HCT116 (cell line): ENCODE measurements at regions not wholly inside any gene's neighbourhood (a gene's known extent, or its start where the extent isn't known, plus 50 kb on each side); places are given as distances from the start of the nearest gene placed in this dataset.

Source experiments
- ATAC-seq: fragments of 200-7000 bp; cut with Tn5 transposase; 2 replicates; pipeline ENCODE4 v1.9.1; 2020; ENCODE audit warnings: mild to moderate bottlenecking, moderate library complexity
- BruUV-seq: library from RNA; stranded (reverse); fragments of 400-500 nt; replicated peaks from 2 replicates; lab custom pipeline; 2021; lab: Mats Ljungman, UMichigan
- CTCF ChIA-PET: fragments of 300-600 bp; sonication (Branson Sonifier 250); formaldehyde crosslinking; loops from one replicate; lab custom pipeline; 2021; ENCODE audit warnings: antibody characterized with exemption; lab: Charles Lee
- POLR2A ChIA-PET: fragments of 300-600, 350-600 bp; sonication (Branson Sonifier 250); formaldehyde crosslinking; loops from one replicate; lab custom pipeline; 2021; ENCODE audit warnings: antibody characterized with exemption; lab: Charles Lee
- RAD21 ChIA-PET, 2 experiments: fragments of 300-600 bp; sonication (Branson Sonifier 250); formaldehyde crosslinking; loops; one replicate each; lab custom pipeline; 2023; ENCODE audit warnings: low total read pairs in 2 of 2; ENCODE audit not compliant: uncharacterized antibody in 2 of 2, unreplicated experiment in 2 of 2, low non-redundant PET in 1 of 2; lab: Charles Lee
- DNase-seq: peaks from one replicate; pipeline ENCODE4 v3.0.0-alpha.2; 2010; ENCODE audit warnings: low read depth, low spot score
- H2AFZ ChIP-seq: fragments of 200-600 bp; shearing (Covaris generic), sonication (generic); 2 replicates; pipeline ENCODE4 v1.6.1; 2017; ENCODE audit warnings: low read depth, mixed run types, mixed read lengths, antibody characterized with exemption, low read length; ENCODE audit not compliant: poor library complexity, severe bottlenecking
- H3K27ac ChIP-seq: 2 replicates; pipeline ENCODE4 v1.5.1; 2012; ENCODE audit warnings: low read depth, low read length
- H3K27me3 ChIP-seq: fragments of 200-600 bp; sonication (generic); 2 replicates; pipeline ENCODE4 v1.6.1; 2016; ENCODE audit warnings: mixed run types, low read length, mixed read lengths; ENCODE audit not compliant: insufficient read depth
- H3K36me3 ChIP-seq, 2 experiments: fragments of 200-500 bp in 1 of 2; fragments of 200-600 bp in 1 of 2; sonication (Bioruptor generic) in 1 of 2; sonication (generic) in 1 of 2; 2 replicates each; pipeline versions ENCODE4 v1.5.1 to v1.6.1; 2014 to 2016; ENCODE audit warnings: low read length in 2 of 2, inconsistent platforms in 1 of 2, mixed read lengths in 1 of 2, mixed run types in 1 of 2; ENCODE audit not compliant: insufficient read depth in 2 of 2, control insufficient read depth in 1 of 2
- H3K4me1 ChIP-seq, 2 experiments: fragments of 200-600 bp in 1 of 2; sonication (generic) in 1 of 2; 2 replicates each; pipeline versions ENCODE4 v1.5.1 to v1.6.1; 2012 to 2017; ENCODE audit warnings: low read length in 2 of 2, inconsistent platforms in 1 of 2, mild to moderate bottlenecking in 1 of 2, mixed read lengths in 1 of 2, mixed run types in 1 of 2, moderate library complexity in 1 of 2; ENCODE audit not compliant: insufficient read depth in 2 of 2, control insufficient read depth in 1 of 2
- H3K4me2 ChIP-seq: fragments of 200-600 bp; sonication (generic); 2 replicates; pipeline ENCODE4 v1.6.1; 2017; ENCODE audit warnings: mixed run types, low read length, mixed read lengths
- H3K4me3 ChIP-seq, 2 experiments: fragments of 200-600 bp in 1 of 2; sonication (generic) in 1 of 2; replicated peaks in 1 of 2; 2 replicates each; pipeline ENCODE4 v1.5.1; 2011 to 2016; ENCODE audit warnings: low read length in 2 of 2, control low read depth in 1 of 2, low read depth in 1 of 2, mild to moderate bottlenecking in 1 of 2, mixed read lengths in 1 of 2, mixed run types in 1 of 2
- H3K79me2 ChIP-seq: fragments of 200-600 bp; sonication (generic); 2 replicates; pipeline ENCODE4 v1.6.1; 2017; ENCODE audit warnings: mild to moderate bottlenecking, mixed run types, low read length, moderate library complexity, mixed read lengths; ENCODE audit not compliant: insufficient read depth
- H3K9ac ChIP-seq: fragments of 200-600 bp; sonication (generic); 2 replicates; pipeline ENCODE4 v1.6.1; 2016; ENCODE audit warnings: low read length, mixed read lengths
- H3K9me2 ChIP-seq: fragments of 200-600 bp; sonication (generic), shearing (Covaris generic); 2 replicates; pipeline ENCODE4 v1.6.1; 2017; ENCODE audit warnings: mixed run types, mild to moderate bottlenecking, moderate library complexity; ENCODE audit not compliant: insufficient read depth
- H3K9me3 ChIP-seq, 2 experiments: fragments of 200-500 bp in 1 of 2; fragments of 200-600 bp in 1 of 2; sonication (Bioruptor generic) in 1 of 2; sonication (generic) in 1 of 2; 2 replicates each; pipeline ENCODE4 v1.6.1; 2014 to 2017; ENCODE audit warnings: low read length in 2 of 2, mixed read lengths in 2 of 2, inconsistent platforms in 1 of 2, low read depth in 1 of 2, mild to moderate bottlenecking in 1 of 2, mixed run types in 1 of 2, moderate library complexity in 1 of 2; ENCODE audit not compliant: control insufficient read depth in 1 of 2, insufficient read depth in 1 of 2
- H4K20me1 ChIP-seq: fragments of 200-600 bp; sonication (generic), shearing (Covaris generic); 2 replicates; pipeline ENCODE4 v1.6.1; 2017; ENCODE audit warnings: mixed run types, mild to moderate bottlenecking, moderate library complexity; ENCODE audit not compliant: insufficient read depth
- CBX3 ChIP-seq: IDR thresholded peaks from 2 replicates; pipeline ENCODE4 v1.6.1; 2012; ENCODE audit warnings: low read depth
- CEBPB ChIP-seq: IDR thresholded peaks from 2 replicates; pipeline ENCODE4 v1.6.1; 2012; ENCODE audit warnings: low read depth
- EGR1 ChIP-seq: IDR thresholded peaks from 2 replicates; pipeline ENCODE4 v1.6.1; 2012; ENCODE audit warnings: low read depth
- ELF1 ChIP-seq: IDR thresholded peaks from 2 replicates; pipeline ENCODE4 v1.6.1; 2012; ENCODE audit warnings: low read depth, borderline replicate concordance
- EZH2 ChIP-seq: fragments of 200-600 bp; sonication (generic); IDR thresholded peaks from 2 replicates; pipeline ENCODE4 v1.6.1; 2017; ENCODE audit warnings: antibody characterized with exemption, mixed run types
- EZH2phosphoT487 ChIP-seq: fragments of 200-600 bp; IDR thresholded peaks from 2 replicates; pipeline ENCODE4 v1.6.1; 2018; ENCODE audit warnings: antibody characterized with exemption, borderline replicate concordance
- FOSL1 ChIP-seq: IDR thresholded peaks from 2 replicates; pipeline ENCODE4 v1.6.1; 2012; ENCODE audit warnings: low read depth
- JUND ChIP-seq: IDR thresholded peaks from 2 replicates; pipeline ENCODE4 v1.6.1; 2012
- POLR2AphosphoS5 ChIP-seq: IDR thresholded peaks from 2 replicates; pipeline ENCODE4 v1.6.1; 2011; ENCODE audit warnings: mild to moderate bottlenecking, low read depth, low read length, moderate library complexity
- SIN3A ChIP-seq: IDR thresholded peaks from 2 replicates; pipeline ENCODE4 v1.6.1; 2012; ENCODE audit warnings: low read depth
- SRF ChIP-seq: IDR thresholded peaks from 2 replicates; pipeline ENCODE4 v1.6.1; 2012; ENCODE audit warnings: low read depth
- TCF7L2 ChIP-seq: IDR thresholded peaks from 2 replicates; pipeline ENCODE4 v1.7.0; 2011; ENCODE audit warnings: borderline replicate concordance, inconsistent platforms; ENCODE audit not compliant: insufficient read depth, insufficient read length; ENCODE audit errors: extremely low read depth
- YY1 ChIP-seq: IDR thresholded peaks from 2 replicates; pipeline ENCODE4 v1.6.1; 2011; ENCODE audit warnings: low read length, low read depth, moderate library complexity, mild to moderate bottlenecking; ENCODE audit not compliant: insufficient replicate concordance; ENCODE audit errors: extremely low read depth
- ZFX ChIP-seq: fragments of 450-650 bp; IDR thresholded peaks from 2 replicates; pipeline ENCODE4 v1.6.1; 2017
- intact Hi-C: fragments of 100-400 bp; cut with micrococcal nuclease; formaldehyde crosslinking; loops from 2 replicates; pipeline ENCODE4 v1.10.0; 2022
- TF ChIP-seq, protein P1 (sequence below): IDR thresholded peaks from 2 replicates; pipeline ENCODE4 v1.6.1; 2011; ENCODE audit warnings: mild to moderate bottlenecking, low read length, moderate library complexity; ENCODE audit not compliant: insufficient replicate concordance; ENCODE audit errors: extremely low read depth
- TF ChIP-seq, protein P2 (sequence below), 3 experiments: fragments of 200-600 bp in 1 of 3; sonication (generic) in 1 of 3; IDR thresholded peaks in 2 of 3; conservative IDR thresholded peaks in 1 of 3; 2 replicates each; pipeline ENCODE4 v1.5.1; 2012 to 2017; ENCODE audit warnings: low read depth in 2 of 3, low read length in 2 of 3, antibody characterized with exemption in 1 of 3, borderline replicate concordance in 1 of 3, control low read depth in 1 of 3, mild to moderate bottlenecking in 1 of 3, mixed read lengths in 1 of 3, mixed run types in 1 of 3, moderate library complexity in 1 of 3; ENCODE audit not compliant: insufficient read depth in 1 of 3

DNA sequence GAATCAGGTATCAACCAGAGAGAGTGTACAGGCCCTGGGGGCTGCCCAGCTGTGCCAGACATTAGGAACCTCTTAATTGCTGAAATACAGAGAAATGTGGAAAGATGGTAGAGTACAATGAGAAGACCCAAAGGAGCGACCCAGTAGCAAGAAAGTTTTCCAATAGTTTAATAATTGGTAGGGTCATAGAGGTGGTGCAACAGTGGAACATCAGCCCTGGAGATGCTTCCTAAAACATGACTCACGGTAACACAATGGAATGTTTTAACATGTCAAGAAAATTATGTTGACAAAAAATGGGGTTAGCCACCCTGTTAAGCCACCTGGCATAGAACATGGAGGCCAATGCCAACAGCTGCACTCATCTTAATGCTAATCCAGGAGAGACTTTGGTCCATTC, 284.1 kb downstream of the ELAVL2 start:
- Histone ChIP-seq H3K27ac (no peak overlapping the region), H3K79me2 (no peaks in the 10 kb centered on the region), H3K9me3 (peaks cover 3 to 26% of the 10 kb centered on the region in 2 experiments; a peak in 2 of 4 replicates), H3K9me2 (no peaks in the 10 kb centered on the region), H3K27me3 (no peaks in the 10 kb centered on the region), H3K4me1 (no peaks in the 10 kb centered on the region), H3K9ac (no peak overlapping the region), H3K4me2 (no peak overlapping the region), H4K20me1 (no peaks in the 10 kb centered on the region), H3K4me3 (no peak overlapping the region), H3K36me3 (no peaks in the 10 kb centered on the region), H2AFZ (no peak overlapping the region)
- POLR2A ChIA-PET: no interaction called here
- no TSS peak for BruUV-seq
- CTCF ChIA-PET: no interaction called here
- intact Hi-C loops: no loop called here
- RAD21 ChIA-PET: no interaction called here
- DNase-seq (no peak), ATAC-seq (no peak)
- TF ChIP-seq JUND (no peak), CEBPB (no peak), SRF (no peak), SIN3A (no peak), POLR2AphosphoS5 (no peak), EGR1 (no peak), TCF7L2 (no peak), ELF1 (no peak)
- TF ChIP-seq, protein P1, sequence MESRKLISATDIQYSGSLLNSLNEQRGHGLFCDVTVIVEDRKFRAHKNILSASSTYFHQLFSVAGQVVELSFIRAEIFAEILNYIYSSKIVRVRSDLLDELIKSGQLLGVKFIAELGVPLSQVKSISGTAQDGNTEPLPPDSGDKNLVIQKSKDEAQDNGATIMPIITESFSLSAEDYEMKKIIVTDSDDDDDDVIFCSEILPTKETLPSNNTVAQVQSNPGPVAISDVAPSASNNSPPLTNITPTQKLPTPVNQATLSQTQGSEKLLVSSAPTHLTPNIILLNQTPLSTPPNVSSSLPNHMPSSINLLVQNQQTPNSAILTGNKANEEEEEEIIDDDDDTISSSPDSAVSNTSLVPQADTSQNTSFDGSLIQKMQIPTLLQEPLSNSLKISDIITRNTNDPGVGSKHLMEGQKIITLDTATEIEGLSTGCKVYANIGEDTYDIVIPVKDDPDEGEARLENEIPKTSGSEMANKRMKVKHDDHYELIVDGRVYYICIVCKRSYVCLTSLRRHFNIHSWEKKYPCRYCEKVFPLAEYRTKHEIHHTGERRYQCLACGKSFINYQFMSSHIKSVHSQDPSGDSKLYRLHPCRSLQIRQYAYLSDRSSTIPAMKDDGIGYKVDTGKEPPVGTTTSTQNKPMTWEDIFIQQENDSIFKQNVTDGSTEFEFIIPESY: no peak

DNA sequence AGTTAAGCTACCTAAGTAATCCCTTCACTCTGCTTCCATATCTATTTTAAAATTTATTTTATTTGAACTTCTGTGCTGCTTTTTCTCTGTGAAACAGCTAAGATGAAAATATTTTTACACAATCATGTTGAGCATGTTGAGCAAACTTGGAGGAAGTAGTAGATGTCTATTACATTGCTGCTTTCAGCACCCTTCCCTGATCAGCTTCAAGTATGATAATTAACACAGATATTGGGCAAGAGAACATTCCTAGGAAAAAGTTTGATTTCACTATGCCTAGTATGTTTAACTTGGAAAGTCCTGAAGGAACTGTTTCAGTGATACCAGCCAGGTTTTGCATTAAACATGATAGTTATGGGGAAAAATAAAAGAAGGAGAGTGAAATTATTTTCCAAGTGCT, 283.6 kb downstream of the ELAVL2 start:
- H3K79me2 ChIP-seq: no peaks in the 10 kb centered on the region
- intact Hi-C loops: no loop called here
- CTCF ChIA-PET: no interaction called here
- TF ChIP-seq EZH2phosphoT487: no peak
- TF ChIP-seq EZH2: no peak
- no peak for TF ChIP-seq ZFX
- TF ChIP-seq YY1: no peak
- TF ChIP-seq JUND: no peak
- no peak for TF ChIP-seq SRF
- no peak for TF ChIP-seq CEBPB
- no peak for TF ChIP-seq CBX3
- TF ChIP-seq, protein P2, sequence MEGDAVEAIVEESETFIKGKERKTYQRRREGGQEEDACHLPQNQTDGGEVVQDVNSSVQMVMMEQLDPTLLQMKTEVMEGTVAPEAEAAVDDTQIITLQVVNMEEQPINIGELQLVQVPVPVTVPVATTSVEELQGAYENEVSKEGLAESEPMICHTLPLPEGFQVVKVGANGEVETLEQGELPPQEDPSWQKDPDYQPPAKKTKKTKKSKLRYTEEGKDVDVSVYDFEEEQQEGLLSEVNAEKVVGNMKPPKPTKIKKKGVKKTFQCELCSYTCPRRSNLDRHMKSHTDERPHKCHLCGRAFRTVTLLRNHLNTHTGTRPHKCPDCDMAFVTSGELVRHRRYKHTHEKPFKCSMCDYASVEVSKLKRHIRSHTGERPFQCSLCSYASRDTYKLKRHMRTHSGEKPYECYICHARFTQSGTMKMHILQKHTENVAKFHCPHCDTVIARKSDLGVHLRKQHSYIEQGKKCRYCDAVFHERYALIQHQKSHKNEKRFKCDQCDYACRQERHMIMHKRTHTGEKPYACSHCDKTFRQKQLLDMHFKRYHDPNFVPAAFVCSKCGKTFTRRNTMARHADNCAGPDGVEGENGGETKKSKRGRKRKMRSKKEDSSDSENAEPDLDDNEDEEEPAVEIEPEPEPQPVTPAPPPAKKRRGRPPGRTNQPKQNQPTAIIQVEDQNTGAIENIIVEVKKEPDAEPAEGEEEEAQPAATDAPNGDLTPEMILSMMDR (IDR thresholded peaks at IDR 0.05 in 2 of 3, conservative IDR thresholded peaks at IDR 0.05 in 1 of 3; ENCODE audit: borderline replicate concordance in 1 of 3, insufficient read depth in 1 of 3, low read depth in 2 of 3, low read length in 2 of 3): no peak
- no peak for TF ChIP-seq TCF7L2
- TF ChIP-seq FOSL1: no peak

More for the DNA sequence above, 283.6 kb downstream of the ELAVL2 start:
- peaks cover 3 to 26% of the 10 kb centered on the region in 2 experiments; a peak in 2 of 4 replicates for H3K9me3 ChIP-seq
- DNase-seq (no peak), ATAC-seq (no peak)
- no peaks in the 10 kb centered on the region for H3K4me1 ChIP-seq
- no peaks in the 10 kb centered on the region for H3K27me3 ChIP-seq
- no peak overlapping the region for H3K4me2 ChIP-seq
- H3K9ac ChIP-seq: no peak overlapping the region
- H4K20me1 ChIP-seq: no peaks in the 10 kb centered on the region
- RAD21 ChIA-PET: no interaction called here
- H3K27ac ChIP-seq: no peak overlapping the region
- POLR2A ChIA-PET: no interaction called here
- no TSS peak for BruUV-seq
- H3K9me2 ChIP-seq: no peaks in the 10 kb centered on the region
- no peak overlapping the region for H3K4me3 ChIP-seq
- H3K36me3 ChIP-seq: no peaks in the 10 kb centered on the region
- no peak overlapping the region for H2AFZ ChIP-seq
